Panc1 (cell line): ENCODE measurements at regions not wholly inside any gene's neighbourhood (a gene's known extent, or its start where the extent isn't known, plus 50 kb on each side); places are given as distances from the start of the nearest gene placed in this dataset.

ENCODE experiments used
- ATAC-seq: fragments of 200-7000 bp; cut with Tn5 transposase; 2 replicates; pipeline ENCODE4 v1.9.1; 2020; ENCODE audit warnings: mild to moderate bottlenecking, moderate library complexity
- BruUV-seq: library from RNA; stranded (reverse); fragments of 400-500 nt; replicated peaks from 2 replicates; lab custom pipeline; 2021; lab: Mats Ljungman, UMichigan
- CTCF ChIA-PET: fragments of 300-600 bp; sonication (Branson Sonifier 250); formaldehyde crosslinking; loops from one replicate; lab custom pipeline; 2022; ENCODE audit warnings: antibody characterized with exemption; lab: Charles Lee
- POLR2A ChIA-PET: fragments of 300-600 bp; sonication (Branson Sonifier 250); formaldehyde crosslinking; loops from one replicate; lab custom pipeline; 2022; ENCODE audit warnings: antibody characterized with exemption; lab: Charles Lee
- DNase-seq: peaks from one replicate; pipeline ENCODE4 v3.0.0-alpha.2; 2010; ENCODE audit warnings: low read depth, low spot score
- H3K27ac ChIP-seq: 2 replicates; pipeline ENCODE4 v1.5.1; 2011; ENCODE audit warnings: mild to moderate bottlenecking, low read length, inconsistent platforms
- H3K27me3 ChIP-seq: fragments of 200-500 bp; sonication (Bioruptor generic); 2 replicates; pipeline ENCODE4 v1.6.0; 2014; ENCODE audit warnings: low read length, inconsistent platforms; ENCODE audit not compliant: control insufficient read depth, insufficient read depth
- H3K36me3 ChIP-seq: fragments of 200-500 bp; sonication (Bioruptor generic); 2 replicates; pipeline ENCODE4 v1.5.1; 2014; ENCODE audit warnings: inconsistent platforms, mild to moderate bottlenecking, low read length, moderate library complexity; ENCODE audit not compliant: control insufficient read depth, insufficient read depth
- H3K4me1 ChIP-seq: 2 replicates; pipeline ENCODE4 v1.5.1; 2011; ENCODE audit warnings: inconsistent platforms, mild to moderate bottlenecking, low read length, moderate library complexity; ENCODE audit not compliant: control insufficient read depth, insufficient read depth
- H3K4me3 ChIP-seq, 2 experiments: 2 replicates each; pipeline ENCODE4 v1.5.1; 2011 to 2012; ENCODE audit warnings: low read depth in 2 of 2, low read length in 2 of 2, mild to moderate bottlenecking in 2 of 2, inconsistent platforms in 1 of 2, moderate library complexity in 1 of 2
- H3K9me3 ChIP-seq: fragments of 200-500 bp; sonication (Bioruptor generic); 2 replicates; pipeline ENCODE4 v1.5.1; 2014; ENCODE audit warnings: low read depth, mild to moderate bottlenecking, inconsistent platforms, low read length, moderate library complexity; ENCODE audit not compliant: control insufficient read depth, insufficient read depth
- POLR2AphosphoS5 ChIP-seq: IDR thresholded peaks from 2 replicates; pipeline ENCODE4 v1.6.1; 2012; ENCODE audit warnings: mild to moderate bottlenecking, low read depth, low read length, moderate library complexity
- SIN3A ChIP-seq: IDR thresholded peaks from 2 replicates; pipeline ENCODE4 v1.6.1; 2012; ENCODE audit warnings: low read depth, mild to moderate bottlenecking, low read length, moderate library complexity, borderline replicate concordance; ENCODE audit not compliant: insufficient read depth
- TCF7L2 ChIP-seq: IDR thresholded peaks from 2 replicates; pipeline ENCODE4 v1.6.1; 2011; ENCODE audit warnings: mild to moderate bottlenecking, low read depth, low read length, inconsistent platforms
- in situ Hi-C: cut with HindIII; loops from 2 replicates; pipeline ENCODE4 v1.10.0; 2016; ENCODE audit warnings: low sequenced_read_pairs, low pct_unique_long_range_greater_than_20kb
- intact Hi-C: fragments of 100-400 bp; cut with micrococcal nuclease; formaldehyde crosslinking; loops from one replicate; pipeline ENCODE4 v1.10.0; 2022; ENCODE audit not compliant: unreplicated experiment
- TF ChIP-seq, protein P1 (sequence below), 2 experiments: IDR thresholded peaks; 2 replicates each; pipeline ENCODE4 v1.6.1; 2011 to 2012; ENCODE audit warnings: low read depth in 2 of 2, control low read depth in 1 of 2, low read length in 1 of 2, mild to moderate bottlenecking in 1 of 2, moderate library complexity in 1 of 2; ENCODE audit not compliant: insufficient read depth in 1 of 2
- TF ChIP-seq, protein P2 (sequence below): fragments of 450-650 bp; IDR thresholded peaks from 2 replicates; pipeline ENCODE4 v1.5.1; 2017; ENCODE audit warnings: mild to moderate bottlenecking

DNA sequence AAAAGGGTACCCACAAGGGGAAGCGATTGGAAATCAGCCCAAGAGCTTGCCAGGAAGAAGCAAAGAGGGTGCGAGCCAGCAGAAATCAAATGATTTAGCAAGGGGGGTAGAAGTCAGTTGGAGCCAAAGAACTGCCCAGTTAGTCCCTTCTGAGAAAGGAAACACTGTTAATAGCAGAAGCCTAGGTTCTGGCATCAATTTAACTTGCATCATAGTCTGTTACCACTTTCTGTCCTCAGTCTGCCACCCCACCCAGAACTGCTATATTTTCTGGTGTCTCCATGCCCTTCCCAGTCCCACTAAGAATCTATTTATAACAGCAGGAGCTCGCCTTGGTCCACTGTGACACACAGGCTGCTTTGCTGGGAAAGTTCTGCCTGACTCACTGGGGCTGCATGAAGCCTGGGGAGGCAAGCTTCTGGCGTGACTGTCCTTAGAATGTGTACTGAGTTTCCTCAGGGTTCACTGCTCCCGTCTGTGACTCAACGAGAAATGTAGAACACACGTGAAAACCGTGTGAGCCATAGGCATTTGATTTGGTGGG is 157.8 kb upstream of the TTC29 start:
- Histone ChIP-seq H3K4me3 (no peak overlapping the region), H3K27me3 (no peaks in the 10 kb centered on the region), H3K36me3 (no peaks in the 10 kb centered on the region), H3K27ac (no peak overlapping the region), H3K9me3 (no peaks in the 10 kb centered on the region), H3K4me1 (no peaks in the 10 kb centered on the region)
- intact Hi-C loops (no loop called here), in situ Hi-C loops (no loop called here)
- BruUV-seq, result no TSS peak
- DNase-seq, result peak; percentile 28
- TF ChIP-seq, protein P1, sequence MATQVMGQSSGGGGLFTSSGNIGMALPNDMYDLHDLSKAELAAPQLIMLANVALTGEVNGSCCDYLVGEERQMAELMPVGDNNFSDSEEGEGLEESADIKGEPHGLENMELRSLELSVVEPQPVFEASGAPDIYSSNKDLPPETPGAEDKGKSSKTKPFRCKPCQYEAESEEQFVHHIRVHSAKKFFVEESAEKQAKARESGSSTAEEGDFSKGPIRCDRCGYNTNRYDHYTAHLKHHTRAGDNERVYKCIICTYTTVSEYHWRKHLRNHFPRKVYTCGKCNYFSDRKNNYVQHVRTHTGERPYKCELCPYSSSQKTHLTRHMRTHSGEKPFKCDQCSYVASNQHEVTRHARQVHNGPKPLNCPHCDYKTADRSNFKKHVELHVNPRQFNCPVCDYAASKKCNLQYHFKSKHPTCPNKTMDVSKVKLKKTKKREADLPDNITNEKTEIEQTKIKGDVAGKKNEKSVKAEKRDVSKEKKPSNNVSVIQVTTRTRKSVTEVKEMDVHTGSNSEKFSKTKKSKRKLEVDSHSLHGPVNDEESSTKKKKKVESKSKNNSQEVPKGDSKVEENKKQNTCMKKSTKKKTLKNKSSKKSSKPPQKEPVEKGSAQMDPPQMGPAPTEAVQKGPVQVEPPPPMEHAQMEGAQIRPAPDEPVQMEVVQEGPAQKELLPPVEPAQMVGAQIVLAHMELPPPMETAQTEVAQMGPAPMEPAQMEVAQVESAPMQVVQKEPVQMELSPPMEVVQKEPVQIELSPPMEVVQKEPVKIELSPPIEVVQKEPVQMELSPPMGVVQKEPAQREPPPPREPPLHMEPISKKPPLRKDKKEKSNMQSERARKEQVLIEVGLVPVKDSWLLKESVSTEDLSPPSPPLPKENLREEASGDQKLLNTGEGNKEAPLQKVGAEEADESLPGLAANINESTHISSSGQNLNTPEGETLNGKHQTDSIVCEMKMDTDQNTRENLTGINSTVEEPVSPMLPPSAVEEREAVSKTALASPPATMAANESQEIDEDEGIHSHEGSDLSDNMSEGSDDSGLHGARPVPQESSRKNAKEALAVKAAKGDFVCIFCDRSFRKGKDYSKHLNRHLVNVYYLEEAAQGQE (IDR thresholded peaks at IDR 0.05; ENCODE audit: insufficient read depth in 1 of 2, low read depth in 2 of 2, low read length in 1 of 2), result no peak
- TF ChIP-seq POLR2AphosphoS5 (no peak), TCF7L2 (no peak), SIN3A (no peak)
- TF ChIP-seq, protein P2, sequence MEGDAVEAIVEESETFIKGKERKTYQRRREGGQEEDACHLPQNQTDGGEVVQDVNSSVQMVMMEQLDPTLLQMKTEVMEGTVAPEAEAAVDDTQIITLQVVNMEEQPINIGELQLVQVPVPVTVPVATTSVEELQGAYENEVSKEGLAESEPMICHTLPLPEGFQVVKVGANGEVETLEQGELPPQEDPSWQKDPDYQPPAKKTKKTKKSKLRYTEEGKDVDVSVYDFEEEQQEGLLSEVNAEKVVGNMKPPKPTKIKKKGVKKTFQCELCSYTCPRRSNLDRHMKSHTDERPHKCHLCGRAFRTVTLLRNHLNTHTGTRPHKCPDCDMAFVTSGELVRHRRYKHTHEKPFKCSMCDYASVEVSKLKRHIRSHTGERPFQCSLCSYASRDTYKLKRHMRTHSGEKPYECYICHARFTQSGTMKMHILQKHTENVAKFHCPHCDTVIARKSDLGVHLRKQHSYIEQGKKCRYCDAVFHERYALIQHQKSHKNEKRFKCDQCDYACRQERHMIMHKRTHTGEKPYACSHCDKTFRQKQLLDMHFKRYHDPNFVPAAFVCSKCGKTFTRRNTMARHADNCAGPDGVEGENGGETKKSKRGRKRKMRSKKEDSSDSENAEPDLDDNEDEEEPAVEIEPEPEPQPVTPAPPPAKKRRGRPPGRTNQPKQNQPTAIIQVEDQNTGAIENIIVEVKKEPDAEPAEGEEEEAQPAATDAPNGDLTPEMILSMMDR, result no peak
- ATAC-seq, result no peak
- POLR2A ChIA-PET, result no interaction called here
- CTCF ChIA-PET, result no interaction called here

DNA sequence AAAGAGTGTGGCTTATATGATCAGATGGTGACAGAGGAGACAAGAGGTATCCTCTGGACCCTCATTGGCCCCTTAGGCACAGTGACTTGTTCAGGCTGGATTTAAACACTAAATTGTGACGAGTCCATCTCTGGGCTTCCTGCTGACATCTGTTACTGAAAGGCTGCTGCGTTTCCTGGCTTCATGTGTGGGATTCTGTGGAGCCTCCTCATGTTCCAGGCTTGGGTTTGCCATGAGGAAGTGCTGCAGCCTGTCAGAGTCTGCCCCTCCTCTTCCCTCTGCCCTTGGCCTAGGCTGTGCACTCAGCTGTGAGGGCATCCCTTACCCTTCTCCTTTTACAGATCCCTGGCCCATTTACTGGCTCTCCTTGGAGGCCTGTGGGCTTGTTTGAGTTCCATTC is 159.1 kb upstream of the TTC29 start:
- Histone ChIP-seq H3K27ac (no peak overlapping the region), H3K36me3 (no peaks in the 10 kb centered on the region), H3K9me3 (no peaks in the 10 kb centered on the region), H3K27me3 (no peaks in the 10 kb centered on the region), H3K4me1 (no peaks in the 10 kb centered on the region), H3K4me3 (no peak overlapping the region)
- CTCF ChIA-PET, result no interaction called here
- TF ChIP-seq TCF7L2 (no peak), SIN3A (no peak), POLR2AphosphoS5 (no peak)
- TF ChIP-seq, protein P1 (IDR thresholded peaks at IDR 0.05; ENCODE audit: insufficient read depth in 1 of 2, low read depth in 2 of 2, low read length in 1 of 2), result no peak
- TF ChIP-seq, protein P2, result no peak
- ATAC-seq (no peak), DNase-seq (no peak)
- in situ Hi-C loops (no loop called here), intact Hi-C loops (no loop called here)
- BruUV-seq, result no TSS peak
- POLR2A ChIA-PET, result no interaction called here
